ENCODE measurements at regions not wholly inside any gene's neighbourhood (a gene's known extent, or its start where the extent isn't known, plus 50 kb on each side); places are given as distances from the start of the nearest gene placed in this dataset.

DNA sequence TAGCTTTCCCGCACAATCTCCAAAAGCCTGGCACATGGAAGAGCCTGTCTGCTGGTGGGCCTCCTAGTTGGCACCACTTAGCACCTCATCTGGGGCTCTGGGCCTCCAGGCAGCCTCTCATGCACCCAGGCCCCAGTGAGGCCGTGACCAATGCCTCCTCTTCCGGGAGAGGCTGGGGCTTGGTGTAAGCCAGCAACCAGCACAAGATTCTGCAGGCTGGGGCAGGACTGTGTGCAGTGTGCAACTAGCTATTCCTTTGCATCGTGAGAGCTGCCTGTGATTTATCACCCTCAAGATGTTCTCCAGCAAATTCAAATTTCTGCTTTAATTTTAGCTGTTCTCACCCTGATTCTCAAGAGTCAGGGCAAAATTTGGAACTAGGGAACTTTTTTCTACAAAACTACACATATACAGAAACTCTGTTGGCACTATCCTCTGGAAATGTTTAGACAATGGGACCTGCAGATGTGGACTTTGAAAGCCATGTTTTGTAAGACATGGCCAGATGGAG lies 603.7 kb upstream of the MKI67 start:
- no peak for TF ChIP-seq PAX5 (IDR thresholded peaks at IDR 0.05; ENCODE audit: insufficient read depth, low read length, severe bottlenecking)
- no peak for TF ChIP-seq POLR2A (IDR thresholded peaks at IDR 0.05; ENCODE audit: low read depth, low read length)
- TF ChIP-seq POLR2AphosphoS5 (IDR thresholded peaks at IDR 0.05; ENCODE audit: low read depth, low read length): no peak
- no peak for TF ChIP-seq TAF1 (IDR thresholded peaks at IDR 0.05; ENCODE audit: low read depth, low read length)
- no peak for TF ChIP-seq SPI1 (IDR thresholded peaks at IDR 0.05; ENCODE audit: low read depth, low read length)
- TF ChIP-seq POU2F2 (IDR thresholded peaks at IDR 0.05; ENCODE audit: low read depth, low read length): no peak

All from GM12891 (cell line).